ENCODE measurements at regions not wholly inside any gene's neighbourhood (a gene's known extent, or its start where the extent isn't known, plus 50 kb on each side); places are given as distances from the start of the nearest gene placed in this dataset.

- TF ChIP-seq POLR2A (IDR thresholded peaks at IDR 0.05; ENCODE audit: low read depth, low read length) (no peak), CTCF (IDR thresholded peaks at IDR 0.05; ENCODE audit: extremely low read depth in 1 of 2, insufficient read depth in 1 of 2, low read depth in 1 of 2, low read length in 2 of 2) (no peak)
These were observed 425.9 kb upstream of the TBX3 start for GRCh38 chr12:115109863-115110262.

Measured in endothelial cell of umbilical vein (primary cell).